ENCODE measurements at regions not wholly inside any gene's neighbourhood (a gene's known extent, or its start where the extent isn't known, plus 50 kb on each side); places are given as distances from the start of the nearest gene placed in this dataset.

DNA sequence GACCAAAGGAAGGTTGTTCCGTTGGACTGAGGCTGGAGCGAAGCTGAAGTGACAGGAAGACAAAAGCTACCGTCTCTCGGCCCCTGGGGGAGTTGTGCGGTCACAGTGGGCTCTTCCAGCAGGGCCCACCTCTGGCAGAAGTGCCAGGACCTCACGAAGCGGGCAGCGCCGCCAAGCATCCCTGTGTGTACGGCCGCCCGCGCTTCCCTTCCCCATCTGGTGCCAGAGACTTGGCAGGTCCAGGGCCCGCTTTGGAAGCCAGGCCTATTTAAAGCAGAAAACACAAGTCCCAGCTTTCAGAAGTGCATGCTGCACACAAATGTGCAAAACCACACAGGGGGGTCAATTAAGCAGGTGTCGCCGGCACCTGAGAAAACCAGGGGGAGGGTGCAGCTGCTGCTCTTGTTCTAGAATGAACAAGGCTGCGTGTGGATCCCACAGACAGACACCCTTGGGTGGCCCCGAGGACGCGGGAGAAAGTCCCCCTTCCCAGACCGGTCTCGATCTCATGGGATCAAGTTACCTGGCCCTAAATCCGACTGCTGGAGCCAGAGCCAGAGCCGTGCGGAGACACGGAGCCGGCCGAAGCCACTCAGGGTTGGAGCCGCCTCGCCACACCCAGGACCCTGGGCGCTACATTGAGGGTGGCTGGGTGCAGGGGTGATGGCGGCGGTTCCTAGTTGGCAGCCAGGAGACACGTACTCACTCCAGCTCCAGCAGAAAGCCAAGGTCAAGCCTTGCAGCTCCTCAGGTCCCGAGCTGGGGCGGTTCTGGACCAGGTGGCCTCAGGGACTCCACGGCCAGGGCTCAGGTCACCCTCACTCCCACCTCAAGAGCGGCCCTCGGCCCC is 51.8 kb upstream of the PPP2R2D start:
- Histone ChIP-seq H3K79me2 (replicated peaks; ENCODE audit: insufficient read depth, low read length) (no peaks in the 10 kb centered on the region), H3K9ac (ENCODE audit: low read length) (no peak overlapping the region), H2AFZ (ENCODE audit: low read depth, low read length) (no peak overlapping the region), H3K27me3 (ENCODE audit: insufficient read depth, low read depth, low read length) (no peaks in the 10 kb centered on the region), H3K9me3 (ENCODE audit: low read length) (no peaks in the 10 kb centered on the region), H3K36me3 (ENCODE audit: insufficient read depth, low read length) (no peaks in the 10 kb centered on the region), H3K4me3 (ENCODE audit: low read length) (no peak overlapping the region), H3K27ac (ENCODE audit: low read length) (no peak overlapping the region), H3K4me2 (ENCODE audit: low read length) (no peak overlapping the region), H3K9me2 (ENCODE audit: insufficient read depth, low read length) (no peaks in the 10 kb centered on the region), H3F3A (ENCODE audit: insufficient read depth, low read length, poor library complexity, severe bottlenecking) (no peaks in the 10 kb centered on the region), H4K20me1 (ENCODE audit: insufficient read depth) (no peaks in the 10 kb centered on the region)
- no peak for TF ChIP-seq SMC3 (conservative IDR thresholded peaks at IDR 0.05; ENCODE audit: poor library complexity)
- no peak for TF ChIP-seq TAF1 (IDR thresholded peaks at IDR 0.05; ENCODE audit: low read depth)
- no peak for TF ChIP-seq RAD21 (conservative IDR thresholded peaks at IDR 0.05)
- TF ChIP-seq POLR2AphosphoS5 (IDR thresholded peaks at IDR 0.05) = no peak

DNA sequence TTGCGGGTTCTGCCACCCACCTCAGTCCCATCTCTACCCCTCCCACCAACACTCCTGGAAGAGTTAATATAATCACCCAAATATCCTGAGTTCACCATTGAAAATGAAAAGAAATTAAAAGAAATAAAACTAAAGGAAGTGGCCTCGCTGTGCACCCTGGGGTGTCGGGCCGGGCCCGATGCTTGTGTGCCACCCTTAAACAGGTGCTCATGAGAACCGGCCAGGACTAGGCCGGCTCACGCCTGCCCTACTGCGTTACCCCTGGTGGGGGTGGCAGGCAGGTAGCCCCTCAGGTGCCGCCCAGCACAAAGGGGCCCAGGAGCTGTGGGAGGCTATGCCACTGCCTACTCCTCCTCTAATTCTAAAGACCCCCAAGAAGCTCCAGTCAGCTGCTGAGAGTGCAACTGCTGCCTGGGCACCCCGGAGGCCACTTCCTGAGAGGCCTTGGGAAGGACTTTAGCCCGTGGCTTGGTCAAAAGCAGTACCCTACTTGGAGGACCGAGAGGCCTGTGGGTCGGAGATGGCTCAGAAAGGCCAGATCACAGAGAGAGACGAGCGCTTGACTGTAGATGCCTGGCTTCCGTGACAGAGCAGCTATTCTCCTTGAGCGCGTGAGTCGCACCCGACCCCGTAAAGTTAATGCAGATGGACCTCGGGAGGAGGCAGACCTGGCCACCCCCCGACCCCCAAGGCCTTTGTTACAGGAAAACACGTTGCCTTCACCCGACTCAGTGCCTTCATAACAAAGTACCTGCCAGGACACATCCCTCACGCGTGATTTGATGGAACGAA is 51.0 kb upstream of the PPP2R2D start:
- no peak overlapping the region for H2AFZ ChIP-seq (ENCODE audit: low read depth, low read length)
- H3F3A ChIP-seq (ENCODE audit: insufficient read depth, low read length, poor library complexity, severe bottlenecking) = no peaks in the 10 kb centered on the region
- no peak overlapping the region for H3K4me2 ChIP-seq (ENCODE audit: low read length)
- H3K79me2 ChIP-seq (replicated peaks; ENCODE audit: insufficient read depth, low read length) = no peaks in the 10 kb centered on the region
- TF ChIP-seq EP300 (conservative IDR thresholded peaks at IDR 0.05; ENCODE audit: poor library complexity, severe bottlenecking) (no peak), RAD21 (conservative IDR thresholded peaks at IDR 0.05) (no peak), MXI1 (conservative IDR thresholded peaks at IDR 0.05; ENCODE audit: poor library complexity, severe bottlenecking) (no peak), EZH2 (IDR thresholded peaks at IDR 0.05; ENCODE audit: borderline replicate concordance, insufficient read depth, low read length, poor library complexity, severe bottlenecking) (no peak), POLR2AphosphoS5 (IDR thresholded peaks at IDR 0.05) (no peak), TAF1 (IDR thresholded peaks at IDR 0.05; ENCODE audit: low read depth) (no peak), SMC3 (conservative IDR thresholded peaks at IDR 0.05; ENCODE audit: poor library complexity) (no peak)
- TF ChIP-seq, protein P1, sequence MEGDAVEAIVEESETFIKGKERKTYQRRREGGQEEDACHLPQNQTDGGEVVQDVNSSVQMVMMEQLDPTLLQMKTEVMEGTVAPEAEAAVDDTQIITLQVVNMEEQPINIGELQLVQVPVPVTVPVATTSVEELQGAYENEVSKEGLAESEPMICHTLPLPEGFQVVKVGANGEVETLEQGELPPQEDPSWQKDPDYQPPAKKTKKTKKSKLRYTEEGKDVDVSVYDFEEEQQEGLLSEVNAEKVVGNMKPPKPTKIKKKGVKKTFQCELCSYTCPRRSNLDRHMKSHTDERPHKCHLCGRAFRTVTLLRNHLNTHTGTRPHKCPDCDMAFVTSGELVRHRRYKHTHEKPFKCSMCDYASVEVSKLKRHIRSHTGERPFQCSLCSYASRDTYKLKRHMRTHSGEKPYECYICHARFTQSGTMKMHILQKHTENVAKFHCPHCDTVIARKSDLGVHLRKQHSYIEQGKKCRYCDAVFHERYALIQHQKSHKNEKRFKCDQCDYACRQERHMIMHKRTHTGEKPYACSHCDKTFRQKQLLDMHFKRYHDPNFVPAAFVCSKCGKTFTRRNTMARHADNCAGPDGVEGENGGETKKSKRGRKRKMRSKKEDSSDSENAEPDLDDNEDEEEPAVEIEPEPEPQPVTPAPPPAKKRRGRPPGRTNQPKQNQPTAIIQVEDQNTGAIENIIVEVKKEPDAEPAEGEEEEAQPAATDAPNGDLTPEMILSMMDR (IDR thresholded peaks at IDR 0.05; ENCODE audit: poor library complexity, severe bottlenecking) = no peak
- TF ChIP-seq, protein P2, sequence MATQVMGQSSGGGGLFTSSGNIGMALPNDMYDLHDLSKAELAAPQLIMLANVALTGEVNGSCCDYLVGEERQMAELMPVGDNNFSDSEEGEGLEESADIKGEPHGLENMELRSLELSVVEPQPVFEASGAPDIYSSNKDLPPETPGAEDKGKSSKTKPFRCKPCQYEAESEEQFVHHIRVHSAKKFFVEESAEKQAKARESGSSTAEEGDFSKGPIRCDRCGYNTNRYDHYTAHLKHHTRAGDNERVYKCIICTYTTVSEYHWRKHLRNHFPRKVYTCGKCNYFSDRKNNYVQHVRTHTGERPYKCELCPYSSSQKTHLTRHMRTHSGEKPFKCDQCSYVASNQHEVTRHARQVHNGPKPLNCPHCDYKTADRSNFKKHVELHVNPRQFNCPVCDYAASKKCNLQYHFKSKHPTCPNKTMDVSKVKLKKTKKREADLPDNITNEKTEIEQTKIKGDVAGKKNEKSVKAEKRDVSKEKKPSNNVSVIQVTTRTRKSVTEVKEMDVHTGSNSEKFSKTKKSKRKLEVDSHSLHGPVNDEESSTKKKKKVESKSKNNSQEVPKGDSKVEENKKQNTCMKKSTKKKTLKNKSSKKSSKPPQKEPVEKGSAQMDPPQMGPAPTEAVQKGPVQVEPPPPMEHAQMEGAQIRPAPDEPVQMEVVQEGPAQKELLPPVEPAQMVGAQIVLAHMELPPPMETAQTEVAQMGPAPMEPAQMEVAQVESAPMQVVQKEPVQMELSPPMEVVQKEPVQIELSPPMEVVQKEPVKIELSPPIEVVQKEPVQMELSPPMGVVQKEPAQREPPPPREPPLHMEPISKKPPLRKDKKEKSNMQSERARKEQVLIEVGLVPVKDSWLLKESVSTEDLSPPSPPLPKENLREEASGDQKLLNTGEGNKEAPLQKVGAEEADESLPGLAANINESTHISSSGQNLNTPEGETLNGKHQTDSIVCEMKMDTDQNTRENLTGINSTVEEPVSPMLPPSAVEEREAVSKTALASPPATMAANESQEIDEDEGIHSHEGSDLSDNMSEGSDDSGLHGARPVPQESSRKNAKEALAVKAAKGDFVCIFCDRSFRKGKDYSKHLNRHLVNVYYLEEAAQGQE (IDR thresholded peaks at IDR 0.05; ENCODE audit: borderline replicate concordance) = no peak
- no peak overlapping the region for H3K27ac ChIP-seq (ENCODE audit: low read length)
- H3K27me3 ChIP-seq (ENCODE audit: insufficient read depth, low read depth, low read length) = no peaks in the 10 kb centered on the region
- H3K9ac ChIP-seq (ENCODE audit: low read length) = no peak overlapping the region
- H4K20me1 ChIP-seq (ENCODE audit: insufficient read depth) = no peaks in the 10 kb centered on the region
- H3K4me3 ChIP-seq (ENCODE audit: low read length) = no peak overlapping the region
- H3K36me3 ChIP-seq (ENCODE audit: insufficient read depth, low read length) = no peaks in the 10 kb centered on the region
- no peaks in the 10 kb centered on the region for H3K9me3 ChIP-seq (ENCODE audit: low read length)
- no peaks in the 10 kb centered on the region for H3K9me2 ChIP-seq (ENCODE audit: insufficient read depth, low read length)
